ENCODE measurements at regions not wholly inside any gene's neighbourhood (a gene's known extent, or its start where the extent isn't known, plus 50 kb on each side); places are given as distances from the start of the nearest gene placed in this dataset.
A peak's percentile ranks its signal among the peaks of the same experiment; 100 is the strongest.

GRCh38 chrX:78603908-78604307, 55.2 kb downstream of the RTL3 start:
- Histone ChIP-seq H3K27ac (ENCODE audit: low read length) (no peak overlapping the region), H3K4me3 (ENCODE audit: low read length) (no peak overlapping the region), H3K9me3 (ENCODE audit: control insufficient read depth, insufficient read depth, low read length) (no peaks in the 10 kb centered on the region), H3K27me3 (ENCODE audit: control insufficient read depth, insufficient read depth, low read length) (no peaks in the 10 kb centered on the region), H3K36me3 (ENCODE audit: control insufficient read depth, insufficient read depth, low read length) (no peaks in the 10 kb centered on the region), H3K4me1 (ENCODE audit: control insufficient read depth, insufficient read depth, low read length) (no peaks in the 10 kb centered on the region)
- Mint-ChIP-seq H3K4me1 (no peaks in the 10 kb centered on the region), H3K9me3 (no peaks in the 10 kb centered on the region), H3K27me3 (ENCODE audit: low read depth in 2 of 2) (no peaks in the 10 kb centered on the region), H3K4me3 (no peak overlapping the region), H3K36me3 (no peaks in the 10 kb centered on the region), H3K27ac (no peak overlapping the region)
- intact Hi-C loops (cut with micrococcal nuclease), result no loop called here
- TF ChIP-seq, protein P1, sequence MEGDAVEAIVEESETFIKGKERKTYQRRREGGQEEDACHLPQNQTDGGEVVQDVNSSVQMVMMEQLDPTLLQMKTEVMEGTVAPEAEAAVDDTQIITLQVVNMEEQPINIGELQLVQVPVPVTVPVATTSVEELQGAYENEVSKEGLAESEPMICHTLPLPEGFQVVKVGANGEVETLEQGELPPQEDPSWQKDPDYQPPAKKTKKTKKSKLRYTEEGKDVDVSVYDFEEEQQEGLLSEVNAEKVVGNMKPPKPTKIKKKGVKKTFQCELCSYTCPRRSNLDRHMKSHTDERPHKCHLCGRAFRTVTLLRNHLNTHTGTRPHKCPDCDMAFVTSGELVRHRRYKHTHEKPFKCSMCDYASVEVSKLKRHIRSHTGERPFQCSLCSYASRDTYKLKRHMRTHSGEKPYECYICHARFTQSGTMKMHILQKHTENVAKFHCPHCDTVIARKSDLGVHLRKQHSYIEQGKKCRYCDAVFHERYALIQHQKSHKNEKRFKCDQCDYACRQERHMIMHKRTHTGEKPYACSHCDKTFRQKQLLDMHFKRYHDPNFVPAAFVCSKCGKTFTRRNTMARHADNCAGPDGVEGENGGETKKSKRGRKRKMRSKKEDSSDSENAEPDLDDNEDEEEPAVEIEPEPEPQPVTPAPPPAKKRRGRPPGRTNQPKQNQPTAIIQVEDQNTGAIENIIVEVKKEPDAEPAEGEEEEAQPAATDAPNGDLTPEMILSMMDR (IDR thresholded peaks at IDR 0.05), result no peak
- ATAC-seq (no peak), DNase-seq (no peak)
- WGBS (ENCODE audit: insufficient coverage), result 100% methylated on average over 1 of the region's 2 CpGs

- 52% methylated on average over 3 of the region's 3 CpGs for WGBS (ENCODE audit: insufficient coverage)
- Mint-ChIP-seq H3K4me1 (no peaks in the 10 kb centered on the region), H3K4me3 (no peak overlapping the region), H3K36me3 (peaks cover 10% of the 10 kb centered on the region), H3K27me3 (ENCODE audit: low read depth in 2 of 2) (peaks cover 4 to 38% of the 10 kb centered on the region in 2 donors), H3K9me3 (peaks cover 0 to 2% of the 10 kb centered on the region in 2 donors), H3K27ac (no peak overlapping the region)
- no peaks in the 10 kb centered on the region for H3K36me3 ChIP-seq (ENCODE audit: control insufficient read depth, insufficient read depth, low read length)
- no peaks in the 10 kb centered on the region for H3K27me3 ChIP-seq (ENCODE audit: control insufficient read depth, insufficient read depth, low read length)
- H3K4me3 ChIP-seq (ENCODE audit: low read length), result no peak overlapping the region
- intact Hi-C loops (cut with micrococcal nuclease), result no loop called here
- ATAC-seq, result no peak
- no peak overlapping the region for H3K27ac ChIP-seq (ENCODE audit: low read length)
- no peaks in the 10 kb centered on the region for H3K4me1 ChIP-seq (ENCODE audit: control insufficient read depth, insufficient read depth, low read length)
- DNase-seq, result peak in 1 of 2 donors; percentile 11
- no peaks in the 10 kb centered on the region for H3K9me3 ChIP-seq (ENCODE audit: control insufficient read depth, insufficient read depth, low read length)
- TF ChIP-seq, protein P1 (IDR thresholded peaks at IDR 0.05), result no peak
Observed at GRCh38 chrX:78595901-78596502, 63.1 kb downstream of the RTL3 start.

GRCh38 chrX:78593701-78594100, 65.4 kb downstream of the RTL3 start:
- DNase-seq (no peak), ATAC-seq (no peak)
- Histone ChIP-seq H3K9me3 (ENCODE audit: control insufficient read depth, insufficient read depth, low read length) (no peaks in the 10 kb centered on the region), H3K36me3 (ENCODE audit: control insufficient read depth, insufficient read depth, low read length) (no peaks in the 10 kb centered on the region), H3K4me3 (ENCODE audit: low read length) (no peak overlapping the region), H3K4me1 (ENCODE audit: control insufficient read depth, insufficient read depth, low read length) (no peaks in the 10 kb centered on the region), H3K27me3 (ENCODE audit: control insufficient read depth, insufficient read depth, low read length) (no peaks in the 10 kb centered on the region), H3K27ac (ENCODE audit: low read length) (no peak overlapping the region)
- 100% methylated on average over 1 of the region's 1 CpG for WGBS (ENCODE audit: insufficient coverage)
- H3K27me3 Mint-ChIP-seq (ENCODE audit: low read depth in 2 of 2), result peaks cover 7 to 40% of the 10 kb centered on the region in 2 donors
- H3K4me3 Mint-ChIP-seq, result no peak overlapping the region
- intact Hi-C loops (cut with micrococcal nuclease), result no loop called here
- H3K9me3 Mint-ChIP-seq, result peaks cover 0 to 2% of the 10 kb centered on the region in 2 donors
- H3K4me1 Mint-ChIP-seq, result no peaks in the 10 kb centered on the region
- H3K36me3 Mint-ChIP-seq, result peaks cover 10% of the 10 kb centered on the region
- TF ChIP-seq, protein P1 (IDR thresholded peaks at IDR 0.05), result no peak
- no peak overlapping the region for H3K27ac Mint-ChIP-seq

- no CpG with 5 or more reads among the region's 2 CpGs for WGBS (ENCODE audit: insufficient coverage)
- DNase-seq, result no peak
- Mint-ChIP-seq H3K27me3 (ENCODE audit: low read depth in 2 of 2) (peaks cover 7 to 45% of the 10 kb centered on the region in 2 donors), H3K9me3 (peaks cover 0 to 2% of the 10 kb centered on the region in 2 donors), H3K4me3 (no peak overlapping the region), H3K4me1 (no peaks in the 10 kb centered on the region), H3K27ac (no peak overlapping the region), H3K36me3 (peaks cover 10% of the 10 kb centered on the region)
- Histone ChIP-seq H3K9me3 (ENCODE audit: control insufficient read depth, insufficient read depth, low read length) (no peaks in the 10 kb centered on the region), H3K4me3 (ENCODE audit: low read length) (no peak overlapping the region), H3K27me3 (ENCODE audit: control insufficient read depth, insufficient read depth, low read length) (no peaks in the 10 kb centered on the region), H3K4me1 (ENCODE audit: control insufficient read depth, insufficient read depth, low read length) (no peaks in the 10 kb centered on the region), H3K27ac (ENCODE audit: low read length) (no peak overlapping the region), H3K36me3 (ENCODE audit: control insufficient read depth, insufficient read depth, low read length) (no peaks in the 10 kb centered on the region)
- intact Hi-C loops (cut with micrococcal nuclease), result no loop called here
- TF ChIP-seq, protein P1 (IDR thresholded peaks at IDR 0.05), result no peak
- no peak for ATAC-seq
Observed at GRCh38 chrX:78592030-78592429, 67.1 kb downstream of the RTL3 start.
